GM19438 (cell line): ENCODE measurements at regions not wholly inside any gene's neighbourhood (a gene's known extent, or its start where the extent isn't known, plus 50 kb on each side); places are given as distances from the start of the nearest gene placed in this dataset.
"Not testable (repeated sequence)": the region's sequence is repeated elsewhere in the genome, so short reads cannot be mapped to it uniquely, and the experiment has no call there.

ENCODE experiments used
- ATAC-seq: cut with Tn5 transposase; IDR thresholded peaks from one replicate; pipeline ENCODE4 v1.9.1; 2021; ENCODE audit warnings: low read depth; ENCODE audit not compliant: unreplicated experiment

GRCh38 chr14:82641050-82641540 is 1107.4 kb upstream of the SEL1L start:
- ATAC-seq, result no peak

GRCh38 chr14:82642425-82642824 is 1108.8 kb upstream of the SEL1L start:
- no peak for ATAC-seq

GRCh38 chr14:82647088-82647810 is 1113.6 kb upstream of the SEL1L start:
- ATAC-seq, result no peak

GRCh38 chr14:82655770-82656169 is 1122.1 kb upstream of the SEL1L start:
- ATAC-seq, result no peak

- ATAC-seq, result no peak
Measured at GRCh38 chr14:82657186-82657675, 1123.6 kb upstream of the SEL1L start.

- ATAC-seq, result no peak
Measured at GRCh38 chr14:82661258-82661657, 1127.6 kb upstream of the SEL1L start.

GRCh38 chr14:82667006-82667405 is 1133.4 kb upstream of the SEL1L start:
- ATAC-seq, result no peak

GRCh38 chr14:82667501-82667900 is 1133.8 kb upstream of the SEL1L start:
- no peak for ATAC-seq

- no peak for ATAC-seq
Measured at GRCh38 chr14:82676403-82676802, 1142.8 kb upstream of the SEL1L start.

- no peak for ATAC-seq
Measured at GRCh38 chr14:82689948-82690347, 1156.3 kb upstream of the SEL1L start.

GRCh38 chr14:82691191-82691590 is 1157.5 kb upstream of the SEL1L start:
- not testable (repeated sequence) for ATAC-seq

- ATAC-seq, result no peak
Measured at GRCh38 chr14:82694820-82695219, 1161.2 kb upstream of the SEL1L start.

- no peak for ATAC-seq
Measured at GRCh38 chr14:82704218-82704617, 1170.6 kb upstream of the SEL1L start.

GRCh38 chr14:82710267-82710841 is 1176.7 kb upstream of the SEL1L start:
- no peak for ATAC-seq

GRCh38 chr14:82719617-82720016 is 1186.0 kb upstream of the SEL1L start:
- ATAC-seq, result no peak

- ATAC-seq, result no peak
Measured at GRCh38 chr14:82720431-82720830, 1186.8 kb upstream of the SEL1L start.

- ATAC-seq, result no peak
Measured at GRCh38 chr14:82720946-82721345, 1187.3 kb upstream of the SEL1L start.

- ATAC-seq, result no peak
Measured at GRCh38 chr14:82724316-82724715, 1190.7 kb upstream of the SEL1L start.

- ATAC-seq, result no peak
Measured at GRCh38 chr14:82725213-82725612, 1191.6 kb upstream of the SEL1L start.

GRCh38 chr14:82731526-82731925 is 1197.9 kb upstream of the SEL1L start:
- no peak for ATAC-seq

- no peak for ATAC-seq
Measured at GRCh38 chr14:82740547-82740946, 1206.9 kb upstream of the SEL1L start.

- ATAC-seq, result no peak
Measured at GRCh38 chr14:82755476-82755875, 1221.8 kb upstream of the SEL1L start.
